Upper lobe of right lung (tissue), 1 donor: ENCODE measurements at regions not wholly inside any gene's neighbourhood (a gene's known extent, or its start where the extent isn't known, plus 50 kb on each side); places are given as distances from the start of the nearest gene placed in this dataset.

Source experiments
- ATAC-seq: fragments of 200-7000 bp; cut with Tn5 transposase; one replicate; pipeline ENCODE4 v1.9.1; 2020; ENCODE audit warnings: mild to moderate bottlenecking, moderate library complexity
- DNase-seq: peaks from one replicate; pipeline ENCODE4 v3.0.0-alpha.2; 2020
- H3K27ac ChIP-seq: fragments of 200-600 bp; one replicate; pipeline ENCODE4 v1.8.0; 2022
- H3K27me3 ChIP-seq: fragments of 200-600 bp; one replicate; pipeline ENCODE4 v1.8.0; 2022; ENCODE audit warnings: mild to moderate bottlenecking
- H3K36me3 ChIP-seq: fragments of 200-600 bp; one replicate; pipeline ENCODE4 v1.8.0; 2022
- H3K4me1 ChIP-seq: fragments of 200-600 bp; one replicate; pipeline ENCODE4 v1.8.0; 2022
- H3K4me3 ChIP-seq: fragments of 200-600 bp; one replicate; pipeline ENCODE4 v1.8.0; 2022; ENCODE audit warnings: mild to moderate bottlenecking
- H3K9me3 ChIP-seq: fragments of 200-600 bp; one replicate; pipeline ENCODE4 v1.8.0; 2022
- CTCF ChIP-seq: fragments of 200-600 bp; IDR thresholded peaks from one replicate; pipeline ENCODE4 v1.8.0; 2022; ENCODE audit warnings: antibody characterized with exemption
- intact Hi-C: fragments of 100-400 bp; cut with DNase I; formaldehyde crosslinking; loops from one replicate; pipeline ENCODE4 v1.11.0; 2022
- donor health status: DM: no; HTN: yes; CAD: no; lungs with severe emphysema.

- Histone ChIP-seq H3K4me1 (no peaks in the 10 kb centered on the region), H3K4me3 (no peak overlapping the region), H3K27ac (no peak overlapping the region), H3K9me3 (no peaks in the 10 kb centered on the region), H3K27me3 (no peaks in the 10 kb centered on the region), H3K36me3 (no peaks in the 10 kb centered on the region)
- TF ChIP-seq CTCF, result no peak
- intact Hi-C loops, result no loop called here
- no peak for DNase-seq
- ATAC-seq, result no peak
These were observed 104.2 kb upstream of the ADAMTS5 start for GRCh38 chr21:27070861-27071670.

GRCh38 chr21:27068811-27069210 is 101.9 kb upstream of the ADAMTS5 start:
- intact Hi-C loops, result no loop called here
- no peaks in the 10 kb centered on the region for H3K36me3 ChIP-seq
- no peaks in the 10 kb centered on the region for H3K4me1 ChIP-seq
- no peak overlapping the region for H3K27ac ChIP-seq
- TF ChIP-seq CTCF, result no peak
- DNase-seq, result no peak
- H3K9me3 ChIP-seq, result no peaks in the 10 kb centered on the region
- no peak overlapping the region for H3K4me3 ChIP-seq
- H3K27me3 ChIP-seq, result no peaks in the 10 kb centered on the region
- no peak for ATAC-seq

- no peaks in the 10 kb centered on the region for H3K36me3 ChIP-seq
- H3K4me3 ChIP-seq, result no peak overlapping the region
- no peaks in the 10 kb centered on the region for H3K27me3 ChIP-seq
- no peaks in the 10 kb centered on the region for H3K9me3 ChIP-seq
- H3K27ac ChIP-seq, result no peak overlapping the region
- TF ChIP-seq CTCF, result no peak
- intact Hi-C loops, result no loop called here
- ATAC-seq, result no peak
- no peak for DNase-seq
- no peaks in the 10 kb centered on the region for H3K4me1 ChIP-seq
These were observed 100.3 kb upstream of the ADAMTS5 start for GRCh38 chr21:27067226-27067625.

- DNase-seq (no peak), ATAC-seq (no peak)
- H3K36me3 ChIP-seq, result no peaks in the 10 kb centered on the region
- no peak for TF ChIP-seq CTCF
- H3K27me3 ChIP-seq, result no peaks in the 10 kb centered on the region
- H3K9me3 ChIP-seq, result no peaks in the 10 kb centered on the region
- no peak overlapping the region for H3K4me3 ChIP-seq
- intact Hi-C loops, result no loop called here
- H3K4me1 ChIP-seq, result no peaks in the 10 kb centered on the region
- H3K27ac ChIP-seq, result no peak overlapping the region
These were observed 95.6 kb upstream of the ADAMTS5 start for GRCh38 chr21:27062443-27062842.

GRCh38 chr21:27061770-27062169 is 94.9 kb upstream of the ADAMTS5 start:
- intact Hi-C loops, result no loop called here
- no peak overlapping the region for H3K27ac ChIP-seq
- no peak for TF ChIP-seq CTCF

More at GRCh38 chr21:27061770-27062169, 94.9 kb upstream of the ADAMTS5 start:
- DNase-seq (no peak), ATAC-seq (no peak)
- no peaks in the 10 kb centered on the region for H3K27me3 ChIP-seq
- no peaks in the 10 kb centered on the region for H3K36me3 ChIP-seq
- no peaks in the 10 kb centered on the region for H3K9me3 ChIP-seq
- H3K4me3 ChIP-seq, result no peak overlapping the region
- H3K4me1 ChIP-seq, result no peaks in the 10 kb centered on the region
